ENCODE measurements at regions not wholly inside any gene's neighbourhood (a gene's known extent, or its start where the extent isn't known, plus 50 kb on each side); places are given as distances from the start of the nearest gene placed in this dataset.

GRCh38 chr4:103484521-103484920 lies 235.3 kb downstream of the TACR3 start:
- DNase-seq (ENCODE audit: low spot score): no peak
- Mint-ChIP-seq H3K9me3 (ENCODE audit: unreplicated experiment) (no peaks in the 10 kb centered on the region), H3K27ac (ENCODE audit: unreplicated experiment) (no peak overlapping the region), H3K27me3 (ENCODE audit: unreplicated experiment) (no peaks in the 10 kb centered on the region), H3K4me3 (ENCODE audit: unreplicated experiment) (no peak overlapping the region), H3K4me1 (ENCODE audit: unreplicated experiment) (no peaks in the 10 kb centered on the region), H3K36me3 (ENCODE audit: low read depth, unreplicated experiment) (no peaks in the 10 kb centered on the region)
- TF ChIP-seq CTCF (IDR thresholded peaks at IDR 0.05; ENCODE audit: unreplicated experiment): no peak

- H3K4me3 Mint-ChIP-seq (ENCODE audit: unreplicated experiment): no peak overlapping the region
- H3K9me3 Mint-ChIP-seq (ENCODE audit: unreplicated experiment): no peaks in the 10 kb centered on the region
- no peaks in the 10 kb centered on the region for H3K4me1 Mint-ChIP-seq (ENCODE audit: unreplicated experiment)
- H3K36me3 Mint-ChIP-seq (ENCODE audit: low read depth, unreplicated experiment): no peaks in the 10 kb centered on the region
- DNase-seq (ENCODE audit: low spot score): no peak
- no peak overlapping the region for H3K27ac Mint-ChIP-seq (ENCODE audit: unreplicated experiment)
- TF ChIP-seq CTCF (IDR thresholded peaks at IDR 0.05; ENCODE audit: unreplicated experiment): no peak
- H3K27me3 Mint-ChIP-seq (ENCODE audit: unreplicated experiment): no peaks in the 10 kb centered on the region
Observed at GRCh38 chr4:103482893-103483292, 236.9 kb downstream of the TACR3 start.

GRCh38 chr4:103482471-103482870 lies 237.3 kb downstream of the TACR3 start:
- no peaks in the 10 kb centered on the region for H3K27me3 Mint-ChIP-seq (ENCODE audit: unreplicated experiment)
- no peak overlapping the region for H3K27ac Mint-ChIP-seq (ENCODE audit: unreplicated experiment)
- no peak for TF ChIP-seq CTCF (IDR thresholded peaks at IDR 0.05; ENCODE audit: unreplicated experiment)
- H3K4me1 Mint-ChIP-seq (ENCODE audit: unreplicated experiment): no peaks in the 10 kb centered on the region
- H3K36me3 Mint-ChIP-seq (ENCODE audit: low read depth, unreplicated experiment): no peaks in the 10 kb centered on the region
- no peak for DNase-seq (ENCODE audit: low spot score)
- no peaks in the 10 kb centered on the region for H3K9me3 Mint-ChIP-seq (ENCODE audit: unreplicated experiment)
- H3K4me3 Mint-ChIP-seq (ENCODE audit: unreplicated experiment): no peak overlapping the region

GRCh38 chr4:103478734-103479133 lies 241.1 kb downstream of the TACR3 start:
- H3K36me3 Mint-ChIP-seq (ENCODE audit: low read depth, unreplicated experiment): no peaks in the 10 kb centered on the region
- H3K4me3 Mint-ChIP-seq (ENCODE audit: unreplicated experiment): no peak overlapping the region
- no peaks in the 10 kb centered on the region for H3K9me3 Mint-ChIP-seq (ENCODE audit: unreplicated experiment)
- no peak overlapping the region for H3K27ac Mint-ChIP-seq (ENCODE audit: unreplicated experiment)
- no peak for DNase-seq (ENCODE audit: low spot score)
- no peak for TF ChIP-seq CTCF (IDR thresholded peaks at IDR 0.05; ENCODE audit: unreplicated experiment)
- no peaks in the 10 kb centered on the region for H3K27me3 Mint-ChIP-seq (ENCODE audit: unreplicated experiment)
- H3K4me1 Mint-ChIP-seq (ENCODE audit: unreplicated experiment): no peaks in the 10 kb centered on the region

GRCh38 chr4:103478210-103478609 lies 241.6 kb downstream of the TACR3 start:
- no peak for DNase-seq (ENCODE audit: low spot score)
- no peaks in the 10 kb centered on the region for H3K27me3 Mint-ChIP-seq (ENCODE audit: unreplicated experiment)
- no peak overlapping the region for H3K27ac Mint-ChIP-seq (ENCODE audit: unreplicated experiment)
- H3K36me3 Mint-ChIP-seq (ENCODE audit: low read depth, unreplicated experiment): no peaks in the 10 kb centered on the region
- no peaks in the 10 kb centered on the region for H3K4me1 Mint-ChIP-seq (ENCODE audit: unreplicated experiment)
- H3K9me3 Mint-ChIP-seq (ENCODE audit: unreplicated experiment): no peaks in the 10 kb centered on the region
- H3K4me3 Mint-ChIP-seq (ENCODE audit: unreplicated experiment): no peak overlapping the region
- TF ChIP-seq CTCF (IDR thresholded peaks at IDR 0.05; ENCODE audit: unreplicated experiment): no peak

All from endothelial cell (in vitro differentiated cells).